OCI-LY1 (cell line): ENCODE measurements at regions not wholly inside any gene's neighbourhood (a gene's known extent, or its start where the extent isn't known, plus 50 kb on each side); places are given as distances from the start of the nearest gene placed in this dataset.

Experiments used
- EZH2 ChIP-seq: fragments of 200-600 bp; sonication (generic), shearing (Covaris generic); IDR thresholded peaks from 2 replicates; pipeline ENCODE4 v1.8.0; 2017; ENCODE audit warnings: borderline replicate concordance, mixed run types, mild to moderate bottlenecking, antibody characterized with exemption, low read length, moderate library complexity, mixed read lengths
- TF ChIP-seq, protein P1 (sequence below): fragments of 200-600 bp; sonication (generic), shearing (Covaris generic); IDR thresholded peaks from 2 replicates; pipeline ENCODE4 v1.5.1; 2017; ENCODE audit warnings: mild to moderate bottlenecking, antibody characterized with exemption, low read length, moderate library complexity, mixed read lengths

DNA sequence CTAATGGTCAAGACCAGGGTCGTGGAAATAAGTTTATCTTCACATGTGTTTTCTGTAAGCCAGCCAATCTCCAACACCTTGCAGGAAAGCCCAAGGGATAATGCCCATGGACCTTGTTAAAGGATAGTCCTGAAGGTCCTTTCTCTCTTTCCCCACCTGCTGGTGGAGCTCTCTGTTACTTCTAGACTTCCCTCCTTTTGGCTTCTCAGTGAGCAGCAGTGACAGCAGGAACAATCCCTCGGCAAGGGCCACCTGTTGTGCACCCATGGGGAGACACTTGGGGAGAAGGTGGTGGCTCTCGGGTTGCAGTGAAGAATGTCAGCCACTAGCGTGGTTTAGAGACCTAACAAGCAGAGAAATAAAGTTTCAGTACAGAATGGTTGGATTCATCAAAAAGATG is 84.0 kb upstream of the OSBPL11 start:
- TF ChIP-seq, protein P1, sequence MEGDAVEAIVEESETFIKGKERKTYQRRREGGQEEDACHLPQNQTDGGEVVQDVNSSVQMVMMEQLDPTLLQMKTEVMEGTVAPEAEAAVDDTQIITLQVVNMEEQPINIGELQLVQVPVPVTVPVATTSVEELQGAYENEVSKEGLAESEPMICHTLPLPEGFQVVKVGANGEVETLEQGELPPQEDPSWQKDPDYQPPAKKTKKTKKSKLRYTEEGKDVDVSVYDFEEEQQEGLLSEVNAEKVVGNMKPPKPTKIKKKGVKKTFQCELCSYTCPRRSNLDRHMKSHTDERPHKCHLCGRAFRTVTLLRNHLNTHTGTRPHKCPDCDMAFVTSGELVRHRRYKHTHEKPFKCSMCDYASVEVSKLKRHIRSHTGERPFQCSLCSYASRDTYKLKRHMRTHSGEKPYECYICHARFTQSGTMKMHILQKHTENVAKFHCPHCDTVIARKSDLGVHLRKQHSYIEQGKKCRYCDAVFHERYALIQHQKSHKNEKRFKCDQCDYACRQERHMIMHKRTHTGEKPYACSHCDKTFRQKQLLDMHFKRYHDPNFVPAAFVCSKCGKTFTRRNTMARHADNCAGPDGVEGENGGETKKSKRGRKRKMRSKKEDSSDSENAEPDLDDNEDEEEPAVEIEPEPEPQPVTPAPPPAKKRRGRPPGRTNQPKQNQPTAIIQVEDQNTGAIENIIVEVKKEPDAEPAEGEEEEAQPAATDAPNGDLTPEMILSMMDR, result no peak
- TF ChIP-seq EZH2, result no peak
